ENCODE measurements at regions not wholly inside any gene's neighbourhood (a gene's known extent, or its start where the extent isn't known, plus 50 kb on each side); places are given as distances from the start of the nearest gene placed in this dataset.

GRCh38 chr2:117127680-117128079 lies 686.8 kb upstream of the DDX18 start:
- no peak for TF ChIP-seq TOX (CRISPR knock-in tag; IDR thresholded peaks at IDR 0.05; ENCODE audit: borderline replicate concordance)
- no peak for TF ChIP-seq ZNF565 (CRISPR knock-in tag; conservative IDR thresholded peaks at IDR 0.05; ENCODE audit: low read depth)
